ENCODE measurements at regions not wholly inside any gene's neighbourhood (a gene's known extent, or its start where the extent isn't known, plus 50 kb on each side); places are given as distances from the start of the nearest gene placed in this dataset.

- no peaks in the 10 kb centered on the region for H3K79me2 ChIP-seq (ENCODE audit: insufficient read depth, low read length)
- H3K9ac ChIP-seq (ENCODE audit: insufficient read depth, low read depth, low read length), result no peak overlapping the region
- no peak overlapping the region for H3K27ac ChIP-seq (ENCODE audit: extremely low read length, insufficient read depth, low read length)
- ATAC-seq (no peak), FAIRE-seq (no peak), DNase-seq (ENCODE audit: low spot score) (no peak)
- H3K4me2 ChIP-seq (ENCODE audit: low read depth, low read length), result no peak overlapping the region
- no peaks in the 10 kb centered on the region for H3K9me3 ChIP-seq (ENCODE audit: low read length)
- under 1% methylated on average over 7 of the region's 7 CpGs for WGBS (ENCODE audit: low lambda C conversion rate)
- H3K4me3 ChIP-seq (replicated peaks in 1 of 3; ENCODE audit: insufficient read depth in 1 of 3, low read depth in 2 of 3, low read length in 3 of 3), result no peak overlapping the region
- intact Hi-C loops (cut with micrococcal nuclease; ENCODE audit: unreplicated experiment), result no loop called here
- CTCF ChIA-PET (ENCODE audit: low intra/inter-chr PET ratio, low total read pairs), result no interaction called here
- POLR2A ChIA-PET, result no interaction called here
- no peaks in the 10 kb centered on the region; a peak in 1 of 5 replicates for H3K27me3 ChIP-seq (ENCODE audit: control insufficient read depth in 1 of 2, insufficient read depth in 2 of 2, low read length in 2 of 2)
- H2AFZ ChIP-seq (ENCODE audit: low read length), result no peak overlapping the region
- no peaks in the 10 kb centered on the region for H4K20me1 ChIP-seq (ENCODE audit: insufficient read depth, low read length)
- BruUV-seq (replicated peaks), result no TSS peak
- TF ChIP-seq HDAC2 (CRISPR knock-in tag; IDR thresholded peaks at IDR 0.05), result no peak
- no peaks in the 10 kb centered on the region for H3K4me1 ChIP-seq (ENCODE audit: insufficient read depth, low read length)
- no peaks in the 10 kb centered on the region for H3K36me3 ChIP-seq (replicated peaks in 1 of 2; ENCODE audit: control insufficient read depth in 1 of 2, insufficient read depth in 2 of 2, low read length in 2 of 2)
- in situ Hi-C loops (cut with HindIII; ENCODE audit: extremely low pct_ligation_motif_present, low pct_unique_long_range_greater_than_20kb), result no loop called here
These were observed 581.7 kb upstream of the B3GAT1 start for GRCh38 chr11:134993691-134994243.

- Histone ChIP-seq H4K20me1 (ENCODE audit: insufficient read depth, low read length) (no peaks in the 10 kb centered on the region), H3K9ac (ENCODE audit: insufficient read depth, low read depth, low read length) (no peak overlapping the region), H3K79me2 (ENCODE audit: insufficient read depth, low read length) (no peaks in the 10 kb centered on the region), H3K27me3 (ENCODE audit: control insufficient read depth in 1 of 2, insufficient read depth in 2 of 2, low read length in 2 of 2) (no peaks in the 10 kb centered on the region; a peak in 1 of 5 replicates), H3K27ac (ENCODE audit: extremely low read length, insufficient read depth, low read length) (no peak overlapping the region), H3K4me3 (replicated peaks in 1 of 3; ENCODE audit: insufficient read depth in 1 of 3, low read depth in 2 of 3, low read length in 3 of 3) (no peak overlapping the region), H3K9me3 (ENCODE audit: low read length) (no peaks in the 10 kb centered on the region), H3K4me2 (ENCODE audit: low read depth, low read length) (no peak overlapping the region), H3K4me1 (ENCODE audit: insufficient read depth, low read length) (no peaks in the 10 kb centered on the region), H2AFZ (ENCODE audit: low read length) (no peak overlapping the region), H3K36me3 (replicated peaks in 1 of 2; ENCODE audit: control insufficient read depth in 1 of 2, insufficient read depth in 2 of 2, low read length in 2 of 2) (no peaks in the 10 kb centered on the region)
- no peak for FAIRE-seq
- no peak for DNase-seq (ENCODE audit: low spot score)
- intact Hi-C loops (cut with micrococcal nuclease; ENCODE audit: unreplicated experiment), result no loop called here
- BruUV-seq (replicated peaks), result no TSS peak
- ATAC-seq, result no peak
- POLR2A ChIA-PET, result no interaction called here
- CTCF ChIA-PET (ENCODE audit: low intra/inter-chr PET ratio, low total read pairs), result no interaction called here
- 8% methylated on average over 6 of the region's 6 CpGs for WGBS (ENCODE audit: low lambda C conversion rate)
- in situ Hi-C loops (cut with HindIII; ENCODE audit: extremely low pct_ligation_motif_present, low pct_unique_long_range_greater_than_20kb), result no loop called here
- TF ChIP-seq ELK4 (CRISPR knock-in tag; IDR thresholded peaks at IDR 0.05; ENCODE audit: borderline replicate concordance), result no peak
- no peak for TF ChIP-seq UBTF (CRISPR knock-in tag; IDR thresholded peaks at IDR 0.05)
- TF ChIP-seq, protein P1, sequence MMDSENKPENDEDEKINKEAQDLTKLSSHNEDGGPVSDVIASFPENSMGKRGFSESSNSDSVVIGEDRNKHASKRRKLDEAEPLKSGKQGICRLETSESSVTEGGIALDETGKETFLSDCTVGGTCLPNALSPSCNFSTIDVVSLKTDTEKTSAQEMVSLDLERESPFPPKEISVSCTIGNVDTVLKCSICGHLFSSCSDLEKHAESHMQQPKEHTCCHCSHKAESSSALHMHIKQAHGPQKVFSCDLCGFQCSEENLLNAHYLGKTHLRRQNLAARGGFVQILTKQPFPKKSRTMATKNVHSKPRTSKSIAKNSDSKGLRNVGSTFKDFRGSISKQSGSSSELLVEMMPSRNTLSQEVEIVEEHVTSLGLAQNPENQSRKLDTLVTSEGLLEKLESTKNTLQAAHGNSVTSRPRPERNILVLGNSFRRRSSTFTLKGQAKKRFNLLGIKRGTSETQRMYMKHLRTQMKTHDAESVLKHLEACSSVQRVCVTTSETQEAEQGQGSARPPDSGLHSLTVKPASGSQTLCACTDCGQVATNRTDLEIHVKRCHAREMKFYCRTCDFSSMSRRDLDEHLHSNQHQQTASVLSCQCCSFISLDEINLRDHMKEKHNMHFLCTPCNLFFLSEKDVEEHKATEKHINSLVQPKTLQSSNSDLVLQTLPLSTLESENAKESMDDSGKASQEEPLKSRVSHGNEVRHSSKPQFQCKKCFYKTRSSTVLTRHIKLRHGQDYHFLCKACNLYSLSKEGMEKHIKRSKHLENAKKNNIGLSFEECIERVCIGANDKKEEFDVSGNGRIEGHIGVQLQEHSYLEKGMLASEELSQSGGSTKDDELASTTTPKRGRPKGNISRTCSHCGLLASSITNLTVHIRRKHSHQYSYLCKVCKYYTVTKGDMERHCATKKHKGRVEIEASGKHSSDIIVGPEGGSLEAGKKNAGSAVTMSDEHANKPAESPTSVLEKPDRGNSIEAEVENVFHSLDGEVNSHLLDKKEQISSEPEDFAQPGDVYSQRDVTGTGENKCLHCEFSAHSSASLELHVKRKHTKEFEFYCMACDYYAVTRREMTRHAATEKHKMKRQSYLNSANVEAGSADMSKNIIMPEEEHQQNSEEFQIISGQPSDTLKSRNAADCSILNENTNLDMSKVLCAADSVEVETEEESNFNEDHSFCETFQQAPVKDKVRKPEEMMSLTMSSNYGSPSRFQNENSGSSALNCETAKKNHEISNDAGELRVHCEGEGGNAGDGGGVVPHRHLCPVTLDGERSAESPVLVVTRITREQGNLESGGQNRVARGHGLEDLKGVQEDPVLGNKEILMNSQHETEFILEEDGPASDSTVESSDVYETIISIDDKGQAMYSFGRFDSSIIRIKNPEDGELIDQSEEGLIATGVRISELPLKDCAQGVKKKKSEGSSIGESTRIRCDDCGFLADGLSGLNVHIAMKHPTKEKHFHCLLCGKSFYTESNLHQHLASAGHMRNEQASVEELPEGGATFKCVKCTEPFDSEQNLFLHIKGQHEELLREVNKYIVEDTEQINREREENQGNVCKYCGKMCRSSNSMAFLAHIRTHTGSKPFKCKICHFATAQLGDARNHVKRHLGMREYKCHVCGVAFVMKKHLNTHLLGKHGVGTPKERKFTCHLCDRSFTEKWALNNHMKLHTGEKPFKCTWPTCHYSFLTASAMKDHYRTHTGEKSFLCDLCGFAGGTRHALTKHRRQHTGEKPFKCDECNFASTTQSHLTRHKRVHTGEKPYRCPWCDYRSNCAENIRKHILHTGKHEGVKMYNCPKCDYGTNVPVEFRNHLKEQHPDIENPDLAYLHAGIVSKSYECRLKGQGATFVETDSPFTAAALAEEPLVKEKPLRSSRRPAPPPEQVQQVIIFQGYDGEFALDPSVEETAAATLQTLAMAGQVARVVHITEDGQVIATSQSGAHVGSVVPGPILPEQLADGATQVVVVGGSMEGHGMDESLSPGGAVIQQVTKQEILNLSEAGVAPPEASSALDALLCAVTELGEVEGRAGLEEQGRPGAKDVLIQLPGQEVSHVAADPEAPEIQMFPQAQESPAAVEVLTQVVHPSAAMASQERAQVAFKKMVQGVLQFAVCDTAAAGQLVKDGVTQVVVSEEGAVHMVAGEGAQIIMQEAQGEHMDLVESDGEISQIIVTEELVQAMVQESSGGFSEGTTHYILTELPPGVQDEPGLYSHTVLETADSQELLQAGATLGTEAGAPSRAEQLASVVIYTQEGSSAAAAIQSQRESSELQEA (CRISPR knock-in tag; IDR thresholded peaks at IDR 0.05; ENCODE audit: not compliant biosample characterization), result no peak
- TF ChIP-seq ZNF335 (CRISPR knock-in tag; IDR thresholded peaks at IDR 0.05), result no peak
- no peak for TF ChIP-seq ZNF350 (CRISPR knock-in tag; IDR thresholded peaks at IDR 0.05; ENCODE audit: borderline replicate concordance, low read depth)
These were observed 580.9 kb upstream of the B3GAT1 start for GRCh38 chr11:134992981-134993380.
